ENCODE measurements at regions not wholly inside any gene's neighbourhood (a gene's known extent, or its start where the extent isn't known, plus 50 kb on each side); places are given as distances from the start of the nearest gene placed in this dataset.

- Histone ChIP-seq H3K27me3 (ENCODE audit: control insufficient read depth, insufficient read depth, low read length) (no peaks in the 10 kb centered on the region), H3K9ac (no peak overlapping the region), H3K27ac (no peak overlapping the region)
Measured at GRCh38 chr22:44384563-44385295, 72.0 kb upstream of the SHISAL1 start.

DNA sequence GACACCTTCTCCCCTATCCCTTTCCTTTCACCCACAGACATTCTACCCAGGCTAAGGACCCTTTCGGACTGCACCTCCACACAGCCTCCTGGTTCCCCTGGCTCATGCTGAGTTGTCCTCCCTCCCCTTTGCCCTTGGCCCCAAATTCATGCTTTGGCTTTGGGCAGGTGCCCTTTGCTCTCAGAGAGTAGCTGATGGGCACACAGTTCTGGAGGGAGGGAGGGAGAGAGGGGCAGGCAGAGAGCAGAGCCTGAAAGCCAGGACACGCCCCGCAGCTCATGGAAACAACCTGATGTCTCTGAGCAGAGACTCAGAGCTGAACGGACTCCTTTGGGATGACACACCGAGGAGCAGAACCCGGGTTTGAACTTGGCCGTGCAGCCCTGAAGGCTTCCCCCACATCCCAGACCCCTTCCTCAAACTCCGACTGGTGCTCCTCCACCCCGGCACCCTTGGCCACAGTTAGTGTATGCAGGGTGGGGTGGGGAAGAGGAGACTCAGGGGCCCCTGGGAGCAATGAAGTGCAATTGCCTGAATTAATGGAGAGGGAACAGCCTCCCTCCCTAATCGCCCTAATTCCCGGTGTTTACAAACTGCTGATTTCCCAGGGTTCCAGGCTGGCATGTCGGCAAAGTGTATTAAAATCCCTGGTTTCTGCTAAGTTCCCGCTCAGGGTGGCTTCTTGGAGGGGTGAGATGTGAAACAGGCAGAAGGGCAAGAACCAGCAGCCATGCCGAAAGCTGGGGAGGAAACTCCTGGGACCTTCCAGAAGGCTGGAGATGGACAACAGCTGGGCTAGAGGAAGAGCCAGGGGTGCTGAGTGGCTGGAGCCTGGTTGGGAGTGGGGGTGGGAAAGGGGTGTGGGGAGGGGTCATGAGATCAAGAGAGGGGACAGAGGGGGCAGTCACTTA lies 71.2 kb upstream of the SHISAL1 start:
- Histone ChIP-seq H2AFZ (no peak overlapping the region), H3K4me1 (no peaks in the 10 kb centered on the region), H3K4me3 (ENCODE audit: low read depth, low read length) (no peak overlapping the region), H3K4me2 (ENCODE audit: low read length) (no peak overlapping the region), H3K27me3 (ENCODE audit: control insufficient read depth, insufficient read depth, low read length) (no peaks in the 10 kb centered on the region), H3K27ac (no peak overlapping the region), H3K79me2 (no peaks in the 10 kb centered on the region), H3K9ac (no peak overlapping the region), H3K9me3 (ENCODE audit: control insufficient read depth, low read length) (no peaks in the 10 kb centered on the region), H3K36me3 (ENCODE audit: control insufficient read depth, insufficient read depth, low read length) (no peaks in the 10 kb centered on the region)
- TF ChIP-seq, protein P1, sequence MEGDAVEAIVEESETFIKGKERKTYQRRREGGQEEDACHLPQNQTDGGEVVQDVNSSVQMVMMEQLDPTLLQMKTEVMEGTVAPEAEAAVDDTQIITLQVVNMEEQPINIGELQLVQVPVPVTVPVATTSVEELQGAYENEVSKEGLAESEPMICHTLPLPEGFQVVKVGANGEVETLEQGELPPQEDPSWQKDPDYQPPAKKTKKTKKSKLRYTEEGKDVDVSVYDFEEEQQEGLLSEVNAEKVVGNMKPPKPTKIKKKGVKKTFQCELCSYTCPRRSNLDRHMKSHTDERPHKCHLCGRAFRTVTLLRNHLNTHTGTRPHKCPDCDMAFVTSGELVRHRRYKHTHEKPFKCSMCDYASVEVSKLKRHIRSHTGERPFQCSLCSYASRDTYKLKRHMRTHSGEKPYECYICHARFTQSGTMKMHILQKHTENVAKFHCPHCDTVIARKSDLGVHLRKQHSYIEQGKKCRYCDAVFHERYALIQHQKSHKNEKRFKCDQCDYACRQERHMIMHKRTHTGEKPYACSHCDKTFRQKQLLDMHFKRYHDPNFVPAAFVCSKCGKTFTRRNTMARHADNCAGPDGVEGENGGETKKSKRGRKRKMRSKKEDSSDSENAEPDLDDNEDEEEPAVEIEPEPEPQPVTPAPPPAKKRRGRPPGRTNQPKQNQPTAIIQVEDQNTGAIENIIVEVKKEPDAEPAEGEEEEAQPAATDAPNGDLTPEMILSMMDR (IDR thresholded peaks at IDR 0.05): no peak

More at GRCh38 chr22:44384563-44385295, 72.0 kb upstream of the SHISAL1 start:
- Histone ChIP-seq H3K36me3 (ENCODE audit: control insufficient read depth, insufficient read depth, low read length) (no peaks in the 10 kb centered on the region), H3K79me2 (no peaks in the 10 kb centered on the region), H3K4me2 (ENCODE audit: low read length) (no peak overlapping the region), H3K9me3 (ENCODE audit: control insufficient read depth, low read length) (no peaks in the 10 kb centered on the region), H2AFZ (no peak overlapping the region), H3K4me1 (no peaks in the 10 kb centered on the region), H3K4me3 (ENCODE audit: low read depth, low read length) (no peak overlapping the region)
- TF ChIP-seq, protein P1 (IDR thresholded peaks at IDR 0.05): no peak

DNA sequence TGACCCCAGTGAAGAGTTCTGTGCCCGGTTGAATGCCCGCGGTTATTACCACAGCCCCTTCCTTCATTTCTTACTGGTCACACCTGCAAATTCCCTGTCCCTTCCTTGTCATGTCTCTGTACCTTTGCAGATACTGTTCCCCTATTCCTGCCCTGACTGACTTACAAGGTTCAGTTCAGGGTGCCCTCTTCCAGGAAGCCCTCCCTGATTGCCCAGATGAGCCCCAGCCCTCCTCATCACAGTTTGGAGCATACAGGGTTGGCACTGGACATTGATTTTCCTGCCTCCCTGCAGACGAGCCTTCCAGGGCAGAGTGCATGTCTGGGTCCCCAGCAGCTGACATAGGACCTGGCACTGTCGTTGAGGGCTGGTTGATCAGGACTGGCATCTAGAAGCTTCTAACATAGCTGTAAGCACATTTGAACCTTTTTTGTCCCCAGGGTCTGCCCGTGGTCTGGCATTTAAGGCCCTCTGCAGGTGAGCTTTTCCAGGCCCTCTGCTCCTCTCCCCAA lies 70.4 kb upstream of the SHISAL1 start:
- Histone ChIP-seq H3K9ac (no peak overlapping the region), H3K36me3 (ENCODE audit: control insufficient read depth, insufficient read depth, low read length) (no peaks in the 10 kb centered on the region), H3K4me1 (no peaks in the 10 kb centered on the region), H3K4me3 (ENCODE audit: low read depth, low read length) (no peak overlapping the region), H3K79me2 (no peaks in the 10 kb centered on the region), H3K27me3 (ENCODE audit: control insufficient read depth, insufficient read depth, low read length) (no peaks in the 10 kb centered on the region), H3K27ac (no peak overlapping the region), H3K9me3 (ENCODE audit: control insufficient read depth, low read length) (no peaks in the 10 kb centered on the region), H2AFZ (no peak overlapping the region), H3K4me2 (ENCODE audit: low read length) (no peak overlapping the region)
- TF ChIP-seq, protein P1 (IDR thresholded peaks at IDR 0.05): no peak

DNA sequence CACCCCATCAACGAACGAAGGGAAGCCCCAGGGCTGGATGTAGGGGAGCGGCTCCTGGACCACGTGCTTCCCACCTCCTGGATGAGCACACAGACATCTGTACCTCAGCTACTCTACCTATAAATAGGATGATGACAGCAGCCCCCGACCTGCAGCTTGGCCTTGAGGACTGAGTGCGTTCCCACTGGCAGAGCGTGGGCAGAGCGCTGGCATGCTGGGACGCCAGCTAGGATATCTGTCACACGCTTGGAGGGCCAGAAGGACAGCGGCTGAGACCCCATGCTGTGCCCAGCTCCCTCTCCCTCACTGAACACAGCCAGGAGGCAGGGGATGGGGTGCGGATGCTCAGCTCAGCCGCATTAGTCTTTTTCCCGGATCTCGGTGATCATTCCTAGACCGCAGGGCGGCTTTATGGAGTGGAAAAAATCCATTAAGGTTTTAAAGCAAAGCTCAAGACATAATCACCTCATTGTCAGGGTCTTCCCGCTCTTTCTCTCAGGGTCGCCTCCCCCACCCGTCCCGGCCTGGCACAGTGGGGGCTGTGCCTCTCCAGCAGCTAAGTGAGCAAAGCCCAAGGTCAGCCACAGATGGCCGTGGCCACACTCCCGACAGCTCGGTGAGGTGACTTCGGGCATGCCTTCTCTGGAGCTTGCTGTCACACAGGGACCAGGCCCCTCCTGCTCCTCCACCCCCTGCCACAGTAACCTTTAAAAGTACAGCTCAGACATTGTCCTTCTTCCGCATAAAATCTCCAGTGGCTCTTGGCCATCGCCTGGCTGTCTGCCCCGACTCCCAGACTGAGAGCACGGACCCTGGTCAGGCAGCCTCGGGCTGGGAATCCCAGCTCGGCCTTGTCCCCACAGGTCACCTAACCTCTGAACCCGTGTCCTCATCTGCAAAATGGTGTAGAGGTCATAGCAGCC lies 69.6 kb upstream of the SHISAL1 start:
- TF ChIP-seq, protein P1 (IDR thresholded peaks at IDR 0.05): no peak
- no peak overlapping the region for H3K4me2 ChIP-seq (ENCODE audit: low read length)
- no peaks in the 10 kb centered on the region for H3K36me3 ChIP-seq (ENCODE audit: control insufficient read depth, insufficient read depth, low read length)
- no peak overlapping the region for H3K4me3 ChIP-seq (ENCODE audit: low read depth, low read length)
- H3K9ac ChIP-seq: no peak overlapping the region
- H3K27ac ChIP-seq: no peak overlapping the region
- H3K27me3 ChIP-seq (ENCODE audit: control insufficient read depth, insufficient read depth, low read length): no peaks in the 10 kb centered on the region
- H3K9me3 ChIP-seq (ENCODE audit: control insufficient read depth, low read length): no peaks in the 10 kb centered on the region
- no peaks in the 10 kb centered on the region for H3K79me2 ChIP-seq
- H3K4me1 ChIP-seq: no peaks in the 10 kb centered on the region
- H2AFZ ChIP-seq: no peak overlapping the region

Measured in parathyroid adenoma (tissue), 2 donors.